Kidney epithelial cell (primary cell): ENCODE measurements at regions not wholly inside any gene's neighbourhood (a gene's known extent, or its start where the extent isn't known, plus 50 kb on each side); places are given as distances from the start of the nearest gene placed in this dataset.

Experiments
- DNase-seq: peaks from one replicate; pipeline ENCODE4 v3.0.0-alpha.2; 2010; ENCODE audit warnings: low read depth
- H3K27me3 ChIP-seq: 2 replicates; pipeline ENCODE4 v1.6.0; 2011; ENCODE audit warnings: low read length; ENCODE audit not compliant: control insufficient read depth, insufficient read depth
- H3K36me3 ChIP-seq: 2 replicates; pipeline ENCODE4 v1.5.1; 2011; ENCODE audit warnings: low read length; ENCODE audit not compliant: control insufficient read depth, insufficient read depth
- H3K4me3 ChIP-seq: 2 replicates; pipeline ENCODE4 v1.5.1; 2011; ENCODE audit warnings: low read depth, mild to moderate bottlenecking, control low read depth, low read length
- CTCF ChIP-seq: IDR thresholded peaks from 2 replicates; pipeline ENCODE4 v1.5.1; 2011; ENCODE audit warnings: mild to moderate bottlenecking, moderate library complexity, low read length, control low read depth, inconsistent platforms; ENCODE audit not compliant: insufficient read depth, poor library complexity, severe bottlenecking

GRCh38 chr13:72185776-72186175, 318.8 kb upstream of the DACH1 start:
- no peak overlapping the region for H3K4me3 ChIP-seq
- H3K27me3 ChIP-seq: no peaks in the 10 kb centered on the region
- H3K36me3 ChIP-seq: no peaks in the 10 kb centered on the region
- DNase-seq: no peak
- TF ChIP-seq CTCF: no peak

GRCh38 chr13:72181661-72182060, 314.7 kb upstream of the DACH1 start:
- DNase-seq: no peak

GRCh38 chr13:72180253-72180952, 313.4 kb upstream of the DACH1 start:
- no peak for TF ChIP-seq CTCF
- H3K36me3 ChIP-seq: no peaks in the 10 kb centered on the region
- no peak overlapping the region for H3K4me3 ChIP-seq
- peak; percentile 61 for DNase-seq
- no peaks in the 10 kb centered on the region for H3K27me3 ChIP-seq

More at GRCh38 chr13:72181661-72182060, 314.7 kb upstream of the DACH1 start:
- Histone ChIP-seq H3K27me3 (no peaks in the 10 kb centered on the region), H3K4me3 (no peak overlapping the region), H3K36me3 (no peaks in the 10 kb centered on the region)
- no peak for TF ChIP-seq CTCF

GRCh38 chr13:72174549-72174948, 307.5 kb upstream of the DACH1 start:
- no peaks in the 10 kb centered on the region for H3K27me3 ChIP-seq
- no peak for DNase-seq
- no peak overlapping the region for H3K4me3 ChIP-seq
- no peaks in the 10 kb centered on the region for H3K36me3 ChIP-seq
- no peak for TF ChIP-seq CTCF

GRCh38 chr13:72170571-72170970, 303.6 kb upstream of the DACH1 start:
- no peaks in the 10 kb centered on the region for H3K36me3 ChIP-seq
- DNase-seq: no peak
- no peak overlapping the region for H3K4me3 ChIP-seq
- no peak for TF ChIP-seq CTCF
- H3K27me3 ChIP-seq: no peaks in the 10 kb centered on the region
